NCI-H1436 (cell line): ENCODE measurements at regions not wholly inside any gene's neighbourhood (a gene's known extent, or its start where the extent isn't known, plus 50 kb on each side); places are given as distances from the start of the nearest gene placed in this dataset.

Experiments used
- DNase-seq: peaks from one replicate; lab custom pipeline; 2025; lab: John Stamatoyannopoulos, UW

DNA sequence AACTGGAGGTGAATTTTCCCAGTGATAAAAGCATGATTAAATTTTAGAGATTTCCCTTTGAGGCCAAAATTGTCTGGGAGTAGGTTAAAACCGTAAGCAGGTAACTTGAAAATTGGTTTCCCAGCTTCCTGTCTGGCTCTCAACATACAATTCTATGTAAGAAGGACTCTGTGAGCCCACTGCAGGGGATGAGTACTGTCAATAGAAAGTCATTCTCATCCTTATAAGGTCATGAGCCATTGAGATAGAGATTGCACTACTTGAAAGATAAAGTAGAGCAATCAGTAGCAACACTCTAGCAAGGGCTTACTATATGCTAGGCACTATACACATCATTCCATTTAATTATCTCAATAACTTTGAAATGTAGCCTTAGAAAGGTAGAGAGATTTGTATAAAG lies 225.6 kb upstream of the HMGA2 start:
- no peak for DNase-seq

DNA sequence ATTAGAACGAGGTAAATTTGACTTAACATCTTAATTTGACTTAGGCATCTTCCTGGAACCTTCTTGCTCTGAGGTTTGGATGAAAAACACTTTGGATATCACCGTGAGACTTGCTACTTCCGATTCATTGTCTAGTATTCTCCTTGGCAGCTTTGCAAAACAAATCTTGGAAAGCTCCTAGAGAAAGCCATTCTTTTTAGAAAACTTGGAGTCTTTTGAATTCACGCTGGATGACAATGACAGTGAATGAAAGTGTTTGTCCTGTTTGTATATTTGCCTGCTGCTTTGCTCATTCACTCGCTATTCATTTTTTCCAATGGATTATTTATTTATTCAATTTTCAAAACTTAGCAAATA lies 222.1 kb upstream of the HMGA2 start:
- no peak for DNase-seq

DNA sequence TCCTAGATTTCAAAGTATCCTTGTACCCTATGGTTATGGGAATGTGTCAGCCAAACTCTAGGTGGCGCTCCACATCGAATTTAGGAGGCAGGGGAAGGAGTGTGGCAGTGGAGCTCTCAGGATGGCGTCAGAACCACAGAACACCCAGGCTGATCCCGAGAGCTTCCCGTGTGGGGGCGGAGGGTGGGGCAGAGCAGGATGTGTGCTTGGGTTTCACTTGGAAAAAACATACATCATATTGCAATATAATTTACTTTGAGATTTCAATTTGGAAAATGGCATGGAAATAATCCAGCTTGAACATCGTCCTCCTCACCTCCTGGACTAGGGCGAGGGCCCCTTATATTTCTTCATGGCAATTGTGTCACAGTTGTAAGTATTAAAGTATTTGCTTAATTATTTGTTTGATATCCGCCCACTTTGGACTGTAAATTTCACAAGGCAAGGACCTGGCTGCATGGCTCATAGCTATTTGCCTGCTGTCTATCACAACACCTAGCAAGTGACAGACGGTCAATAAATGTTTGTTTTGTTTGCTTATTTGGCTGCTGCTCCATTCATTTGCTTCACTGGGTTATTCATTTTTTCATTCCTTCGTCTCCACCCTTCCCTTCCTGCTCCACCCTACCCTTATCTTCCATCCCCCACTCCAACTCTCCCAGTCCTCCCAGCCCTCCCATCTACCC lies 221.5 kb upstream of the HMGA2 start:
- DNase-seq: peak; percentile 3

DNA sequence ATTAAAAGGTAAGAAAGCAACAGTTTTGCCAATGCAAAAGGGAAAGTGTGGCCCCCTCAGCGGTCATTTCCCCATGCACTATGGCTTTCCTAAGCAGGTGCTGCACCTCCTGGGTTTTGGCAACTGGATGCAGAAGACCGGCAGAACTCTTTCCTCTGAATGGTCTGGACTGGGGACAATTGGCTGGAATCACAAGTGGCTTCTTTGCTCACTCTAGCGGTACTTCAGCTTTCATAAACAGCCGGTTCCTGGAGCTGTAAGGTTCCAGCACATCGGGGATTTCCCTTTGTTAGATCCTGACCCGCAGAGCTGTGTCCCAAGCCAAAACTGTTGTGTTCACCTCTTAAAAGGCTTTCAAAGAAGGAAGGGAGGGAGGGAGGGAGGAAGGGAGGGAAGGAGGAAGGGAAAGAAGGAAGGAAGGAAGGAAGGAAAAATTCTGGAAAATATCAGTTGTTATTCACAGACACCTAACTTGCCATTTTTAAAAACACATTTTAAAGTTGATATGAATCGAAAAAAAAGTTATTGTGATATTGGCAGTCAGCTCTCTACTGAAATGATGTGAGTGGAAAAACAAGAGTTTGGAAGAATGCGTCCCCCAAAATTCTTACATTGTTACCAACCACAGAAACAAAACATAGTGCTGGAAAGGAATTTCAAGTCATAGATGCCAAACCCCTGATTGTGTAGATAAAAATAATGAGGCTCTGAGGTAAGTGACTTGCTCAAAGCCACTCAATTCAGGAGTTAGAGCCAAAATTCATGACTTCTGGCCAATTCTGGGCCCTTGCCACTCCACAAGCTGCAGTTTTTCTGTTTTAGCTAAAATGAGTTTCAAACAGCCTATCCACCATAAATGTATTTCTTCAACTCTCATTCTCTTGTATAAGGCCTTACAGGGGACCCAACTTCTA lies 220.6 kb upstream of the HMGA2 start:
- DNase-seq: no peak

DNA sequence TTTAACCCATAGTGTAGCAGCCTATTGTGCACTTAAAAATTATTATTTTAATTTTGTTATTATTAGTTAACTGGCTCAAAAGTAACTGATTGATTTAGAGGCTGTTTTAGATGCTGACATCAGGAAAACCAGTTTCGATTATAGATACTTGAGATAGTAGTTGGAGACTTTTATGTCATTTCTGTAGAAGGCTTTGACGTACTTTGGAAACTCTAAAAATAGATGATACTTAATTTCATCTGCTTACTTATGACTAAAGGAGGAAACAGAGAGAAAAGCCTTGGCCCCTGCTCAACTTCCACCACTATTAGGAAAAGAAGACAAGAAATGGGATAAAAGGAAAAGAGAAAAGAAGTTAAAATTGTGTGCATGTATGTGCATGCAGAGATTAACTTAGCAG lies 219.3 kb upstream of the HMGA2 start:
- no peak for DNase-seq

DNA sequence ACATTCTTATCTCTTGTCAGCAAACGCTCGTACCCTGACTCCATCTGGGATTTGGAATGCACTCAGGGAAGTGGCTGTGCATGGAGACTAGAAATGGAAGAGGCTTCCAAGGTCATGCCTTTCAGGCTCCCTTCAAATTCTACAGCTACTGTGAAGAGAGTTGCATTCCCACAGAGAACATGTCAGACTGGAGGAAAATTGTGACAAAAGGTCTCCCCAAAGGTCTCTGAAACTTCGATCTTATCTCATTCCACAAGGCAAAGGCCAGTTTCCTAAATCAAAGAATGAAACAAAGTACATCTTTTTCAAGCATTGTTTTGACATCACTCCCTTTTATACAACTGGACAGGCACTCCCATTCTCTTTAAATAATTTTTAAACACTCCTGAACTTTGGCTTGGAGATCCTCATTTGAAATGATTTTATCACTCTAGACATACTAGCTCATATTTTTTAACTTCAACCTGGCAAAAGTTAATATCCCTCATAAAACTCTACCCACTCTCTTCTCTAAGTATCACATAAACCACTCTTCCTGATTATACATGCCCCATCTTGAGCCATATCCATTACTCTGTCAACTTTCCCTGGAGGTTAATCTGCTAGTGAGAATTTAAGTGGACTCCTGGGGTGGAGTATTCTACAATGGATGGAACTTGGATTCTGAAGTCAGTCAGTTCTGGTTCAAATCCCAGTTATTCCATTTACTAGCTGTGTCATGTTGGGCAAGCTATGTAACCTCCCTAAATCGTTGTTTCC lies 218.1 kb upstream of the HMGA2 start:
- DNase-seq: no peak

DNA sequence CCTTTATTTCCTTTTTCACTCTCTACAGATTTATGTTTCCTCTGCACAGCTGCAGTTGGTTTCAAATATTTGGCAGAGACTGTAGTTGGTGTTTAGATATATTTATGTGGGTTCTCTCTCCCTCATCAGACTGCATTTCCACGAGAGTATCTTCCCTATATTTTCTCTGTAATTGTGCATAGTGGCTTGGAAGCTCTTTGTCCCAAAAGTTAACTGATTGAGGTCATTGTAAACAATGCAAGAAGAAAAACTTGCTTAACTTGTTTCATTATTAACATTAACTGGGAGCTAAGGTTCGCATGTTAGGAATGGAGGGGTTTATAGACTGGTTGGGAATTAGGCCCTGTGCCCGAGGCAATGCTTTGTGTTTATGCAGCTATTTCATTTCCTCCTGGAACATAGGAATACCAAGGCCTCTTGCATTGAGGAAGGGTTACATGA lies 216.9 kb upstream of the HMGA2 start:
- no peak for DNase-seq

DNA sequence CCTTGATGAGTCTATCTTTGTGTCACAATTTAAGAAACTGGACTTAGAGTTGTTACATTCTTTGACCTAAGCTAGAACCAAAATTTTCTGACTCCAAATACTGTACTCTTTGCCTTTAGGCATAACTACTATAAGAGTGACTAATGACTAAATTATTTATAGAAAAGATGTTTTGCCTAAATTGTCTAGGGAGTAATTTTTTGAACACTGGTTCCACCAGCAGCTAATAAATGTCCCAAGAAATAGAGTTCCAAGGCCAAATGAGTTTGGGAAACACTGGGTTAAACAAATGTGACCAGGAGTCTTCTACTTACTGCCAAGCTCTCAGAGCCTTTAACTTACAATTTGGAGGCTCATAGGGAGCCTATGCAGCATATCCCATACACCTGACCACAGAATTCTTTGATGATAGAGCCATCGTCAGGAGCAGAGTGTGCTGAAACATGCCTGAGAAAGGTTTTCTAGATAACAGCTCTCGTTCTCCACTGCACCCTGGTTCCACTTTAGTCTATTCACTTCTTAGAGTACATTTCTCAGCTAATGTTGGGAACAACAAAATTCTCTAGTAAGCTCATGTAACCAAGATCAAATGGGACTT lies 215.9 kb upstream of the HMGA2 start:
- no peak for DNase-seq

DNA sequence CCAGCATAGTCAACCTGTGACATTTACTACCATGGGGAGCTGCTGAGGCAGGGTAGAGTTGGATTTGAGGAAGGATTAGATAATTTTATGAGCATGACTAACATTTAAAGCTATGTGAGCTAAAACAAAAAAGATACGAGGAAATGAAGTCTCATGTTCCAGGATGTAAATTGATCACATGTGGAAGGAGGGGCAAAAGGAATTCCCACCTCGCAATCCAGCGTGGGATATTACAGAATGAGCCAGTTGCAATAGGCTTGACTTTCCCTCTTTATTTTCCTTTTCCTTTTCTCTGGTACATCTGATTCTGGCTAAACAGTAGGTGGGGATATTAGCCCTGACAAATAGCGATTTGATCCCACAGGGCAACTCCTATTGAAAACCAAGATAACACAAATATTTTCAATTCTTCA lies 214.9 kb upstream of the HMGA2 start:
- DNase-seq: no peak

DNA sequence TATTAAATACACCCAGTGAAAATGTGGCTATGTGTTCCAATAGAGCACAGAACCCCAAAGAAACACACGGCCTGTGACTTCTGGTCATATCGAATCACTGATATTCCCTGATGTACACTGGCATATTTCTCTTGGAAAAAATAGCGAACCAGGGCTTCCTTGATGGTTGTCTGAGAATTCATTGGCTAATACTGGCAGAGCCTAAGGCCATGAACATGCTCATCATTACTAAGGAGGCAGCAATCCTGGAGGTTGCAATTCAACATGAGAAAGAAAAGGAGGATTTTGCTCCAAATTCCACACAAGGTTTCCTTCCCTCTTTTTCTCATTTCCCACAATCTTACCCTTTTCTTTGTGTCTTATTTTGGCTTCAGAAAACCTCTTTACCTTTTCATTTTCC lies 212.9 kb upstream of the HMGA2 start:
- no peak for DNase-seq

DNA sequence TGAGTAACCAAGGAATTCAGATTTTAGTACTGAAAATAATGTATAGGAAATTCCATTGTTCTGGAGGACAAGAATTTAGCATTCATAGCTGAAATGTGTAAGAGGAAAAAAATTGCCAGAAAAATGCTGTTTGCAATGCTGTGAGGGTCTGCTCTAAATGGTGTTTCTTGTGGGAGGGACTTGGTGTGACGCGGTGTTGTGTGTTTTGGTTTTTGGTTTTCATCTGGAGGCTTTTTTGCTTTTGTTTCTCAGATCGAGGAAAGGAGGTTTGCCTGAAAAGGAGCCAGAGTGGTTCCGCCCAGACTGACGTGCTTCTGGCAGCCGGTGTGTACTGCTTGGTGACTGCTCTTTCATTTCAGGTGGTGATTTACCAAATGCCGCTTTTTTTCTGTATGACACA lies 211.8 kb upstream of the HMGA2 start:
- no peak for DNase-seq

DNA sequence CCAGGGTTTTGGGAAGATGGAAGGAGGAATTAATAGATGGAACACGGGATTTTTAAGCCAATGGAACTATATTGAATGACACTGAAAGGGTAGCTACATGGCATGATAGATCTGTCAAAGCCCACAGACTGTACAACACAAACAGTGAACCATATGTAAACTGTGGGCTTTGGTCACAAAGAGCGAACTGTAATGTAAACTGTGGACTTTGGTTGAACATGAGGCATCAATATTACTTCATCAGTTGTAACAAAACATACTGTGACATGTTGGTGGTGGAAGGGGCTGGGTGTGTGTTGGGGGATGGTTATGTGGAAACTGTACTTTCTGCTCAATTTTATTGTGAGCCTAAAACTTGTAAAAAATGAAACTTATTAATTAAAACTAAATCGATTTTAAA lies 210.6 kb upstream of the HMGA2 start:
- DNase-seq: no peak

DNA sequence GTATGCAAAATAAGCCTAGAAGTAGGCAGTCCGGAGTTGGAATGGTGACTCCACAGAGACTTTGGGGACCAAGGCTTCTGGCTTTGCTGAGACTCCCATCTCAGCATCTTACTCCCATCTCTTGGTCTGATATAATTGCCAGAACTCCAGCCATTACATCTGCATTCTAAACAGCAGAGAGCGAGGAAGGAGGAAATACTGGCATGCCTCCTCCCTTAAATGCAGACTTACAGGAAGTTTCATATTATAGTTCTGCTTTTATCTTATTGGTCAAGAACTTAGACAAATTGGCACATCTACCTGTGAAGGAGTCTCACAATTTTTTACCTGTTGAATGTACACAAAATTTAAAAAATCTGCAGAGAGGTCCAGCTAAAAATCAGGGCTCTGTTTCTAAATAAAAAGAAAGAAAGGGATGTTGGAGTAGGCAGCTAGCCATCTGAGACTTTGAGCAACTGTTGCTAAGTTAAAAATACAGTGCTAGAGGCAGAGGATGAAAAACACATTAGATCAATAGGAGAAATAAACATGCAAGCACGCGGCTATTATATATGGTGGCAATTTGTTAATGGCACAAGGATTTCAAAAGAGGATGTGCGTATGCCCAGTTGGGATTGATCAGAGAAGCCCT lies 209.9 kb upstream of the HMGA2 start:
- DNase-seq: no peak

DNA sequence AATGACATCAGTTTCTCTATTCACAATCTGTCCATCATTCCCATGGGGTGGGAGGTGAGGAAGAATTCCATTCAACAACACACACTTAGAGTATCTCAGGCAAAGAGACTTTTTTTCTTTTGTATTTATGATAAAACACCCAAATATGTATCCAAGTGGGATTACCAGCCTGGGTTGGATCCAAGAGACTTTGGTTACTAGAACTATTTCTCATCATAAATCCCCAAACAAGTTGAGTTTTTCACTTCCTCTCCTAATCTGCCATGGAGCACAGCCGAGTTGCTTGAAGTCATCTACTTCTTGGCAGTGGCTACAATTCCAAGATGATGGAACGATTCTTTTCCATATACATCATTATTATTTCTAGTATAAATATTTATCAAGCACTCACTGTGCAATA lies 209.2 kb upstream of the HMGA2 start:
- DNase-seq: no peak

DNA sequence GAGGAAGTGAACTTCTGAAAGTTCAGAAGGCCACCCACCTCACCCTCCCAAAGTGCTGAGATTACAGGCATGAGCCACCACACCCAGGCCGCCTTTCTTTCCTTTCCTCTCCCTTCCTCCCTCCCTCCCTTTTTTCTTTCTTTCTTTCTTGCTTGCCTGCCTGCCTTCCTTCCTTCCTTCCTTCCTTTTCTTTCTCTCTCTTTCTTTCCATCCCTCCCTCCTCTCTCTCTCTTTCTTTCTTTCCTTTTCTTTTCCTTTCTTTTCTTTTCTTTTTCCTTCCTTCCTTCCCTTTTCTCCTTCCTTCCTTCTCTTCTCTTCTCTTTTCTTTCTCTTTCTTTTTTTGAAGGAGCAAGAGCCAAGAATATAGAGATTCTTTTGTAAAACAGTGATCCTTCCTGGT lies 208.3 kb upstream of the HMGA2 start:
- no peak for DNase-seq

DNA sequence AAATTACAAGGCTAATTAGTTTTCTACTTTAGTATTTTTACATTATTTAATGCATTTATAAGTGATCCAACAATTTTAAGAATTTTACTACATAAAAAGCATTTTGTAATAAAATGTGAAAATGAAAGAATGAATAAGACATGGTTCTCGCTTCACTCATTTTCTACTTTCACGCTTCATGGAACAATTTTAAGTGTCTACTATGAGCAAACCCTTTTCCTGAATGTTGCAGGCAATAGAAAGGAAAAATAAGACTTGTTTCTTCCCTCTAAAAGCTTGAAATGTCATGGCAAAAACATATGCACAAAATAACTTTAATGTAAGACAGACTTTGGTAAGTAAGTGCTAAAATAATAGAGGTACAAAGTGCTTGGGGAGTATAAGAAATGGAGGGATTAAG lies 205.7 kb upstream of the HMGA2 start:
- DNase-seq: no peak

DNA sequence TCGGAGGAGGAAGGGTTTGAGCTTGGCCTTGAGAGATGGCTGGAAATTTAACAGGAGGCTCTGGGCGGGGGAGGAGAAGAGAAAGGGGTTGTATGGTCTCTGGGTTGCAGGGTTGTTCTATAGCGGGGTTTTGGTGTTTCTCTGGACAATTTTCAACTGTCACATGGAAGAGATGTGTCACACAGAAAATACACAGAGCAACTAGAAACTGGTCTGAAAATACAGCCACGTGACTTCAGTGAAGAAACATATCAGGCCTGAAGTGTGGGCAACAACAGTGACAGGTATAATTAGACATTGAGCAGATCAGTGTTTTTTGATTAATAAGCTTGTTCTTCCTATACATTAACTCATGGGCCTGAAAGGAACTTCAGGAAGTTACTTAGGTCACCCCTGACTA lies 205.3 kb upstream of the HMGA2 start:
- DNase-seq: no peak

DNA sequence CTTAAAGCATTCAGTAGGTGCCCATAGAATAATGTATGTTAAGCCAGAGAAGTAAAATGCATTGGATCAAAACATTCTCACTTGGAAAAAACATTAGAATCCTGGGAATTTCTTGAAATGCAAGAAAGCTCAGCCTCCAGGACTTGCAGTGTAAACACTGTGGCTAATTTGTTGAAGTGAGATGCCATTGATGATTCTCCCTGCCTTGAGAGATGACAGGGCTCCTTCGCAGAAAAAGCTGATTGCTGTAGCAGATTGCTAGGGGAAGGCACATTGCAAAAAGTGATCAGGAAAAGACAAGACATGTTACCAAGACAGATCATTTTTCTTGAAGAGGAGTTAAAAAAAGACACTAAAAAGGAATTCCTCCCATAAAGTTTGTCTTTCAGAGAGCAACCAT lies 204.2 kb upstream of the HMGA2 start:
- no peak for DNase-seq

DNA sequence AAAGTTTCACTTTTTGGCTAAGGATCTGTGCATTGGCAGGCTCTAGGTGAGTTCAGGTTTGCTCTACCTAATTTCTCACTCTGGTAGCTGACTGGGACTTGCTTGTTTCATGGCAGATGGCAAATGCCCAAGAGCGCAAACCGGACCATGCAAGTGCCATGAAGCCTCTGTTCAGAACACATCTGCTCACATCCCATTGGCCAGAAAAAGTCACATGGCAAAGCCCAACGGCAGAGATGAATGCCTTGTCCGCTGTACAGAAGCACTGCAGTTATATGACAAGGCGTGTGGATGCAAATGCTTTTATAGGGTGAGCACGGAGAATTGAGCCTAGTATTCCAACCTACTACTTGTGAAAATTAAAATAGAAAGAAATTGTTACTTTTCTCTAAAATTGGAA lies 202.2 kb upstream of the HMGA2 start:
- DNase-seq: no peak

DNA sequence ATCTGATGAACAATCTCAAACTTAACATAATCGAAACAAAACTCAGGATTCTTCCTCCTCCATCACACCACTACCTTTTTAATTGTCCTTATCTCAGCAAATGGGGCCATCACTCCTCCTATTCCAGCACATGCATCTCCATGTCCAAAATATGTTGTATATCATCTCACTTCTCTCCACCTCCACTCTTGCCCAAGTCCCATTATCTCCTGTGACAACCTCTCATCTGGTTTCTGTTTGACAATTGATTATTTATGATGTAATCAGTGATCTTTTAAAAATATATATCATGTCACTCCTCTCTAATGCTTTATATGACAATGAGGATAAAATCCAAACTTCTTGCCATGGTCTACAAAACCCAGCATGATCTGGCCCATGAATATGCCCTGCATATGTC lies 200.8 kb upstream of the HMGA2 start:
- no peak for DNase-seq

DNA sequence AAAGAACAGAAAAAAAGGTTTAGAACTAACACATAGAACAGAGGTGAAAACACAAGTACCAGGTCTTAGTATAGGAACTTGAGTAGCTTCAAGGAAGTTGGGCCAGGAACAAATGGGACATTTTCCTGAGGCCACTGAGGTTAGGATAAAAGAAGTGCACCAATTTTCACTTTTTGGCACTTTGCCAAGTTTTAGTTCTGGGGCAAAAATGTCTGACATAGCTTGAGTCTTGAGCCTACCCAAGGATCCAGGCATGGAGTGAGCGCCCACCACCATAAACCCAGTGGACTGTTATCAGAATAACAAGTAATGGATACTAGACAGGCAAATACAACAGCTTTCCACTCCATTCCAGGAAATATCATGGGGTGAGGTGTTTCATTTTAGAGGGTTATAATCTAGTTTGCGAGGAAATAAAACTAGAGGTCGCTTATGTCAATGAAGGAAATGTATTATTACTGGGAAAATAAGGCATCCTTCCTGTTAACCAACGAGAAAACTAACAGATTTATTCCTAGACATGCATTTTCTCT lies 199.7 kb upstream of the HMGA2 start:
- no peak for DNase-seq

DNA sequence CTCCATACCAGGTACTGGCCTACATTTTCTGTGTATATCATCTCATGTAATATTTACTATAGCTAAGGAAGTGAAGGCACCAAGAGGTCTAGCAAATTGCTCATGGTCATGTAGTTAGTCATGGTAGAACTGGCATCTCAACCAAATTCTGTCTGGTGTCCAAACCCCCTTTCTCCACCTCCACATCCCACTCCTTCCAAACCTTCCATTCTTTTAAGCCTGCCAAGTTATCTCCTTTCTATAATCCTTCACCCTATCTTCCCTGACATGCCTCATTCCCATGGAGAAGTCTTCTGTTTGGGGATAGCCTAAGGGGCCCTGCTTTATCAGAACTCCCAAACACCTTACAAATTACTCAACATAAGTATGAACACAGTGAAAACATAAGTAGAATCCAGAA lies 196.2 kb upstream of the HMGA2 start:
- no peak for DNase-seq
